Right kidney (tissue), 1 donor: ENCODE measurements at regions not wholly inside any gene's neighbourhood (a gene's known extent, or its start where the extent isn't known, plus 50 kb on each side); places are given as distances from the start of the nearest gene placed in this dataset.

Experiments
- DNase-seq: peaks from one replicate; pipeline ENCODE4 v3.0.0-alpha.2; 2016

GRCh38 chr5:115402822-115403577 is 106.5 kb upstream of the CCDC112 start:
- DNase-seq, result no peak

- no peak for DNase-seq
These were observed 105.6 kb upstream of the CCDC112 start for GRCh38 chr5:115402092-115402491.

- no peak for DNase-seq
These were observed 102.3 kb upstream of the CCDC112 start for GRCh38 chr5:115398719-115399118.

GRCh38 chr5:115396688-115397087 is 100.2 kb upstream of the CCDC112 start:
- no peak for DNase-seq

- no peak for DNase-seq
These were observed 99.6 kb upstream of the CCDC112 start for GRCh38 chr5:115396081-115396480.

- DNase-seq, result no peak
These were observed 98.1 kb upstream of the CCDC112 start for GRCh38 chr5:115394531-115394930.

- no peak for DNase-seq
These were observed 96.8 kb upstream of the CCDC112 start for GRCh38 chr5:115393239-115393638.

GRCh38 chr5:115392611-115393010 is 96.2 kb upstream of the CCDC112 start:
- no peak for DNase-seq

- no peak for DNase-seq
These were observed 95.3 kb upstream of the CCDC112 start for GRCh38 chr5:115391780-115392179.

GRCh38 chr5:115389799-115390382 is 93.4 kb upstream of the CCDC112 start:
- DNase-seq, result no peak

- DNase-seq, result no peak
These were observed 92.8 kb upstream of the CCDC112 start for GRCh38 chr5:115389034-115389798.

GRCh38 chr5:115388240-115388639 is 91.8 kb upstream of the CCDC112 start:
- no peak for DNase-seq

GRCh38 chr5:115387816-115388215 is 91.4 kb upstream of the CCDC112 start:
- DNase-seq, result no peak

GRCh38 chr5:115386657-115387056 is 90.2 kb upstream of the CCDC112 start:
- DNase-seq, result no peak

GRCh38 chr5:115384587-115385375 is 88.3 kb upstream of the CCDC112 start:
- no peak for DNase-seq

- DNase-seq, result no peak
These were observed 86.5 kb upstream of the CCDC112 start for GRCh38 chr5:115382989-115383388.

GRCh38 chr5:115381911-115382662 is 85.6 kb upstream of the CCDC112 start:
- no peak for DNase-seq

GRCh38 chr5:115379622-115380344 is 83.3 kb upstream of the CCDC112 start:
- no peak for DNase-seq

GRCh38 chr5:115378754-115379153 is 82.3 kb upstream of the CCDC112 start:
- DNase-seq, result no peak

GRCh38 chr5:115377468-115378217 is 81.2 kb upstream of the CCDC112 start:
- no peak for DNase-seq
